ENCODE measurements at regions not wholly inside any gene's neighbourhood (a gene's known extent, or its start where the extent isn't known, plus 50 kb on each side); places are given as distances from the start of the nearest gene placed in this dataset.

GRCh38 chr2:188720811-188721605, 253.2 kb upstream of the COL3A1 start:
- DNase-seq (ENCODE audit: low spot score): no peak

- DNase-seq (ENCODE audit: low spot score): no peak
These were observed 252.4 kb upstream of the COL3A1 start for GRCh38 chr2:188721784-188722183.

GRCh38 chr2:188725746-188726360, 248.3 kb upstream of the COL3A1 start:
- DNase-seq (ENCODE audit: low spot score): no peak

GRCh38 chr2:188726626-188727247, 247.4 kb upstream of the COL3A1 start:
- DNase-seq (ENCODE audit: low spot score): no peak

GRCh38 chr2:188727846-188728245, 246.3 kb upstream of the COL3A1 start:
- DNase-seq (ENCODE audit: low spot score): no peak

- DNase-seq (ENCODE audit: low spot score): no peak
These were observed 239.5 kb upstream of the COL3A1 start for GRCh38 chr2:188734691-188735090.

- DNase-seq (ENCODE audit: low spot score): no peak
These were observed 227.4 kb upstream of the COL3A1 start for GRCh38 chr2:188746727-188747126.

- DNase-seq (ENCODE audit: low spot score): no peak
These were observed 222.4 kb upstream of the COL3A1 start for GRCh38 chr2:188751816-188752215.

GRCh38 chr2:188752311-188752710, 221.9 kb upstream of the COL3A1 start:
- DNase-seq (ENCODE audit: low spot score): no peak

GRCh38 chr2:188762151-188762550, 212.0 kb upstream of the COL3A1 start:
- no peak for DNase-seq (ENCODE audit: low spot score)

- DNase-seq (ENCODE audit: low spot score): no peak
These were observed 208.4 kb upstream of the COL3A1 start for GRCh38 chr2:188765522-188766470.

- no peak for DNase-seq (ENCODE audit: low spot score)
These were observed 207.7 kb upstream of the COL3A1 start for GRCh38 chr2:188766471-188766856.

GRCh38 chr2:188767176-188767575, 207.0 kb upstream of the COL3A1 start:
- DNase-seq (ENCODE audit: low spot score): no peak

GRCh38 chr2:188770296-188770695, 203.9 kb upstream of the COL3A1 start:
- no peak for DNase-seq (ENCODE audit: low spot score)

- no peak for DNase-seq (ENCODE audit: low spot score)
These were observed 201.1 kb upstream of the COL3A1 start for GRCh38 chr2:188773075-188773474.

- DNase-seq (ENCODE audit: low spot score): no peak
These were observed 197.5 kb upstream of the COL3A1 start for GRCh38 chr2:188776634-188777033.

GRCh38 chr2:188784269-188784762, 189.9 kb upstream of the COL3A1 start:
- no peak for DNase-seq (ENCODE audit: low spot score)

GRCh38 chr2:188785061-188785460, 189.1 kb upstream of the COL3A1 start:
- no peak for DNase-seq (ENCODE audit: low spot score)

- no peak for DNase-seq (ENCODE audit: low spot score)
These were observed 188.7 kb upstream of the COL3A1 start for GRCh38 chr2:188785490-188785889.

- DNase-seq (ENCODE audit: low spot score): no peak
These were observed 187.8 kb upstream of the COL3A1 start for GRCh38 chr2:188786368-188786841.

GRCh38 chr2:188787021-188787657, 187.0 kb upstream of the COL3A1 start:
- DNase-seq (ENCODE audit: low spot score): no peak
